D721Med (cell line): ENCODE measurements at regions not wholly inside any gene's neighbourhood (a gene's known extent, or its start where the extent isn't known, plus 50 kb on each side); places are given as distances from the start of the nearest gene placed in this dataset.

Experiments used
- DNase-seq: peaks from one replicate; pipeline ENCODE4 v3.0.0; 2011; ENCODE audit warnings: low spot score; ENCODE audit not compliant: insufficient read length
- FAIRE-seq: peaks from 2 replicates; lab custom pipeline; 2011; peaks lifted over from hg19 to GRCh38; lab: Jason Lieb, UNC
- CTCF ChIP-seq: IDR thresholded peaks from 2 replicates; pipeline ENCODE4 v1.5.1; 2012; ENCODE audit warnings: mild to moderate bottlenecking, control low read depth; ENCODE audit not compliant: insufficient read depth; ENCODE audit errors: missing control alignments

GRCh38 chr15:62913246-62913645, 129.3 kb upstream of the TPM1 start:
- no peak for FAIRE-seq
- TF ChIP-seq CTCF = no peak
- no peak for DNase-seq

- TF ChIP-seq CTCF = no peak
- FAIRE-seq (no peak), DNase-seq (no peak)
Observed at GRCh38 chr15:62914461-62915079, 128.0 kb upstream of the TPM1 start.

GRCh38 chr15:62920682-62921502, 121.7 kb upstream of the TPM1 start:
- no peak for FAIRE-seq
- no peak for DNase-seq
- no peak for TF ChIP-seq CTCF

- FAIRE-seq (no peak), DNase-seq (no peak)
- TF ChIP-seq CTCF = no peak
Observed at GRCh38 chr15:62922514-62922913, 120.0 kb upstream of the TPM1 start.

GRCh38 chr15:62925875-62926274, 116.7 kb upstream of the TPM1 start:
- no peak for FAIRE-seq
- no peak for TF ChIP-seq CTCF
- no peak for DNase-seq

GRCh38 chr15:62927196-62927595, 115.4 kb upstream of the TPM1 start:
- no peak for FAIRE-seq
- no peak for DNase-seq
- TF ChIP-seq CTCF = no peak

- no peak for TF ChIP-seq CTCF
- FAIRE-seq = no peak
- no peak for DNase-seq
Observed at GRCh38 chr15:62927836-62928235, 114.7 kb upstream of the TPM1 start.
